GM12874 (cell line): ENCODE measurements at regions not wholly inside any gene's neighbourhood (a gene's known extent, or its start where the extent isn't known, plus 50 kb on each side); places are given as distances from the start of the nearest gene placed in this dataset.

Source experiments
- CTCF ChIP-seq: IDR thresholded peaks from 2 replicates; pipeline ENCODE4 v1.5.1; 2011; ENCODE audit warnings: low read depth, mild to moderate bottlenecking, control low read depth, low read length, moderate library complexity; ENCODE audit not compliant: insufficient read depth

GRCh38 chr1:69291541-69291940 is 276.2 kb upstream of the LRRC7 start:
- TF ChIP-seq CTCF, result no peak

- no peak for TF ChIP-seq CTCF
Measured at GRCh38 chr1:69292833-69293232, 274.9 kb upstream of the LRRC7 start.

- TF ChIP-seq CTCF, result no peak
Measured at GRCh38 chr1:69294171-69294570, 273.6 kb upstream of the LRRC7 start.

GRCh38 chr1:69295265-69295664 is 272.5 kb upstream of the LRRC7 start:
- TF ChIP-seq CTCF, result no peak

- TF ChIP-seq CTCF, result no peak
Measured at GRCh38 chr1:69305621-69306020, 262.1 kb upstream of the LRRC7 start.

GRCh38 chr1:69312055-69312732 is 255.5 kb upstream of the LRRC7 start:
- TF ChIP-seq CTCF, result no peak

- no peak for TF ChIP-seq CTCF
Measured at GRCh38 chr1:69313118-69313517, 254.6 kb upstream of the LRRC7 start.
